ENCODE measurements at regions not wholly inside any gene's neighbourhood (a gene's known extent, or its start where the extent isn't known, plus 50 kb on each side); places are given as distances from the start of the nearest gene placed in this dataset.

DNA sequence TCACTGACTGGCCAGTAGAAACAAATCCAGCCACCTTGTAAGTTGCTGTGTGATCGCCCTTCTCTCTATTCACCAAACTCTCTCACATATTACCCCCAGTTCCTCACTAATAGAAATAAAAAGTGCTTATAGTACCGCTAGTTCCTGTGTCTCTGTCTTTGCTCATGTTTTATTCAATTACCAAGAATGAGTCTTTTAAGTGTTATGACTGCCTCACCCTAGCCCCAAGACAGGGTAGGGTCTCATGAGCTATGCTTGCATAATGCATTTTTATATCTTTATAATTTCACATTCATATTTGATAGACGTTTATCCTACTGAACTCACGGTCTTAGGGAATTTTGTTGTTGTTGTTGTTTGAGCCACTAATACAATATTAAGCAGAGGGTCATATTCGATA, 109.6 kb upstream of the DOK6 start:
- H2AK9ac ChIP-seq (replicated peaks; ENCODE audit: low read depth, low read length, poor library complexity), result no peak overlapping the region
- H3K9me3 ChIP-seq (ENCODE audit: control insufficient read depth, insufficient read depth, low read length), result no peaks in the 10 kb centered on the region
- no peaks in the 10 kb centered on the region for H3K36me3 ChIP-seq (ENCODE audit: control insufficient read depth, insufficient read depth, low read length)
- no peak overlapping the region for H2BK20ac ChIP-seq (ENCODE audit: low read depth, low read length)
- no peak overlapping the region for H2AK5ac ChIP-seq (ENCODE audit: low read depth, low read length)
- H2BK5ac ChIP-seq (ENCODE audit: low read depth, low read length, poor library complexity, severe bottlenecking), result no peak overlapping the region
- no peak overlapping the region for H3K56ac ChIP-seq (ENCODE audit: extremely low read depth, insufficient read depth, low read length)
- no peak overlapping the region for H2BK15ac ChIP-seq (ENCODE audit: low read depth, low read length)
- H3K9me1 ChIP-seq (ENCODE audit: insufficient read depth, low read length), result no peaks in the 10 kb centered on the region
- H3K9ac ChIP-seq (ENCODE audit: low read depth, low read length), result no peak overlapping the region
- H2BK120ac ChIP-seq (ENCODE audit: low read depth, low read length), result no peak overlapping the region
- no peak overlapping the region for H3K4ac ChIP-seq (ENCODE audit: low read depth, low read length)
- TF ChIP-seq, protein P1, sequence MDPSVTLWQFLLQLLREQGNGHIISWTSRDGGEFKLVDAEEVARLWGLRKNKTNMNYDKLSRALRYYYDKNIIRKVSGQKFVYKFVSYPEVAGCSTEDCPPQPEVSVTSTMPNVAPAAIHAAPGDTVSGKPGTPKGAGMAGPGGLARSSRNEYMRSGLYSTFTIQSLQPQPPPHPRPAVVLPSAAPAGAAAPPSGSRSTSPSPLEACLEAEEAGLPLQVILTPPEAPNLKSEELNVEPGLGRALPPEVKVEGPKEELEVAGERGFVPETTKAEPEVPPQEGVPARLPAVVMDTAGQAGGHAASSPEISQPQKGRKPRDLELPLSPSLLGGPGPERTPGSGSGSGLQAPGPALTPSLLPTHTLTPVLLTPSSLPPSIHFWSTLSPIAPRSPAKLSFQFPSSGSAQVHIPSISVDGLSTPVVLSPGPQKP (IDR thresholded peaks at IDR 0.05; ENCODE audit: borderline replicate concordance, low read depth, low read length), result no peak
- no peak for TF ChIP-seq CEBPB (IDR thresholded peaks at IDR 0.05; ENCODE audit: low read depth, low read length)
- TF ChIP-seq, protein P2, sequence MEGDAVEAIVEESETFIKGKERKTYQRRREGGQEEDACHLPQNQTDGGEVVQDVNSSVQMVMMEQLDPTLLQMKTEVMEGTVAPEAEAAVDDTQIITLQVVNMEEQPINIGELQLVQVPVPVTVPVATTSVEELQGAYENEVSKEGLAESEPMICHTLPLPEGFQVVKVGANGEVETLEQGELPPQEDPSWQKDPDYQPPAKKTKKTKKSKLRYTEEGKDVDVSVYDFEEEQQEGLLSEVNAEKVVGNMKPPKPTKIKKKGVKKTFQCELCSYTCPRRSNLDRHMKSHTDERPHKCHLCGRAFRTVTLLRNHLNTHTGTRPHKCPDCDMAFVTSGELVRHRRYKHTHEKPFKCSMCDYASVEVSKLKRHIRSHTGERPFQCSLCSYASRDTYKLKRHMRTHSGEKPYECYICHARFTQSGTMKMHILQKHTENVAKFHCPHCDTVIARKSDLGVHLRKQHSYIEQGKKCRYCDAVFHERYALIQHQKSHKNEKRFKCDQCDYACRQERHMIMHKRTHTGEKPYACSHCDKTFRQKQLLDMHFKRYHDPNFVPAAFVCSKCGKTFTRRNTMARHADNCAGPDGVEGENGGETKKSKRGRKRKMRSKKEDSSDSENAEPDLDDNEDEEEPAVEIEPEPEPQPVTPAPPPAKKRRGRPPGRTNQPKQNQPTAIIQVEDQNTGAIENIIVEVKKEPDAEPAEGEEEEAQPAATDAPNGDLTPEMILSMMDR (conservative IDR thresholded peaks at IDR 0.05; ENCODE audit: low read depth, low read length), result no peak
- TF ChIP-seq MAFK (IDR thresholded peaks at IDR 0.05; ENCODE audit: low read depth, low read length), result no peak
- no peak for TF ChIP-seq BHLHE40 (IDR thresholded peaks at IDR 0.05; ENCODE audit: low read depth, low read length)
- TF ChIP-seq CHD1 (IDR thresholded peaks at IDR 0.05; ENCODE audit: low read depth, low read length), result no peak
- no peak for TF ChIP-seq RAD21 (IDR thresholded peaks at IDR 0.05; ENCODE audit: low read length)
- TF ChIP-seq MXI1 (IDR thresholded peaks at IDR 0.05; ENCODE audit: borderline replicate concordance, low read depth, low read length), result no peak
- TF ChIP-seq, protein P3, sequence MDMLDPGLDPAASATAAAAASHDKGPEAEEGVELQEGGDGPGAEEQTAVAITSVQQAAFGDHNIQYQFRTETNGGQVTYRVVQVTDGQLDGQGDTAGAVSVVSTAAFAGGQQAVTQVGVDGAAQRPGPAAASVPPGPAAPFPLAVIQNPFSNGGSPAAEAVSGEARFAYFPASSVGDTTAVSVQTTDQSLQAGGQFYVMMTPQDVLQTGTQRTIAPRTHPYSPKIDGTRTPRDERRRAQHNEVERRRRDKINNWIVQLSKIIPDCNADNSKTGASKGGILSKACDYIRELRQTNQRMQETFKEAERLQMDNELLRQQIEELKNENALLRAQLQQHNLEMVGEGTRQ (IDR thresholded peaks at IDR 0.05; ENCODE audit: low read depth, low read length), result no peak
- TF ChIP-seq POLR2A (IDR thresholded peaks at IDR 0.05; ENCODE audit: low read depth, low read length), result no peak
- no peak for TF ChIP-seq SMC3 (IDR thresholded peaks at IDR 0.05; ENCODE audit: low read depth, low read length)
- no peak for TF ChIP-seq NFE2L2 (IDR thresholded peaks at IDR 0.05; ENCODE audit: low read depth, low read length)
- TF ChIP-seq RFX5 (IDR thresholded peaks at IDR 0.05; ENCODE audit: low read depth, low read length), result no peak
- no peak for TF ChIP-seq MAZ (IDR thresholded peaks at IDR 0.05; ENCODE audit: borderline replicate concordance, low read depth, low read length)
- TF ChIP-seq RCOR1 (IDR thresholded peaks at IDR 0.05; ENCODE audit: insufficient replicate concordance, low read length), result no peak
- TF ChIP-seq FOS (IDR thresholded peaks at IDR 0.05; ENCODE audit: low read depth, low read length), result no peak
- no TSS peak for BruUV-seq (replicated peaks)
- ChIA-PET POLR2A (ENCODE audit: unreplicated experiment) (no interaction called here), CTCF (no interaction called here)
- H4K20me1 ChIP-seq (ENCODE audit: insufficient read depth, low read length), result no peaks in the 10 kb centered on the region
- ATAC-seq (ENCODE audit: low read depth) (no peak), DNase-seq (no peak)
- H3K18ac ChIP-seq (ENCODE audit: low read depth, low read length), result no peak overlapping the region
- no peaks in the 10 kb centered on the region for H3K27me3 ChIP-seq (ENCODE audit: control insufficient read depth, insufficient read depth, low read length)
- no peak overlapping the region for H4K8ac ChIP-seq (ENCODE audit: low read depth in 2 of 2, low read length in 2 of 2)
- no peak overlapping the region for H3K4me2 ChIP-seq (ENCODE audit: low read depth, low read length)
- in situ Hi-C loops (cut with MboI; ENCODE audit: low sequenced_read_pairs), result no loop called here
- H3K14ac ChIP-seq (replicated peaks; ENCODE audit: low read depth, low read length), result no peak overlapping the region
- WGBS, 2 experiments (ENCODE audit: extremely low coverage in 2 of 2, insufficient read length in 1 of 2), result no CpG with 5 or more reads among the region's 5 CpGs
- no peak overlapping the region for H4K5ac ChIP-seq (ENCODE audit: low read depth, low read length)
- no peak overlapping the region for H3K4me3 ChIP-seq (ENCODE audit: insufficient read depth, low read depth, low read length)
- H3K79me1 ChIP-seq (ENCODE audit: low read depth in 1 of 2, low read length in 2 of 2), result no peaks in the 10 kb centered on the region
- intact Hi-C loops (cut with micrococcal nuclease), result no loop called here
- H4K91ac ChIP-seq (ENCODE audit: insufficient read depth, low read depth, low read length), result no peak overlapping the region
- dilution Hi-C loops (cut with HindIII; ENCODE audit: low sequenced_read_pairs, unreplicated experiment), result no loop called here
- H3K27ac ChIP-seq (ENCODE audit: insufficient read depth, low read length), result no peak overlapping the region
- H2AFZ ChIP-seq (replicated peaks; ENCODE audit: low read length, poor library complexity), result no peak overlapping the region
- H3K4me1 ChIP-seq (ENCODE audit: control insufficient read depth, insufficient read depth, low read length), result no peaks in the 10 kb centered on the region
- H3K23ac ChIP-seq (ENCODE audit: low read depth, low read length), result no peak overlapping the region
